Tibial artery (tissue), 4 donors: ENCODE measurements at regions not wholly inside any gene's neighbourhood (a gene's known extent, or its start where the extent isn't known, plus 50 kb on each side); places are given as distances from the start of the nearest gene placed in this dataset.
"Not testable (repeated sequence)": the region's sequence is repeated elsewhere in the genome, so short reads cannot be mapped to it uniquely, and the experiment has no call there.

Experiments
- DNase-seq, 2 donors: peaks; one replicate each; pipeline ENCODE4 v3.0.0-alpha.2; 2019
- H3K27ac ChIP-seq, 2 donors: fragments of 200-600 bp; sonication (generic) in 1 of 2; 1 replicate in 1 of 2; 2 replicates in 1 of 2; pipeline ENCODE4 v1.5.1; 2018 to 2019; ENCODE audit warnings: mild to moderate bottlenecking in 1 of 2
- H3K27me3 ChIP-seq, 2 donors: fragments of 200-600 bp; sonication (generic) in 1 of 2; one replicate each; pipeline versions ENCODE4 v1.5.1 to v1.6.0; 2016 to 2019
- H3K36me3 ChIP-seq, 3 donors: fragments of 200-600 bp; sonication (generic) in 2 of 3; one replicate each; pipeline ENCODE4 v1.5.1; 2016 to 2019; ENCODE audit warnings: mild to moderate bottlenecking in 2 of 3
- H3K4me1 ChIP-seq, 4 donors: fragments of 200-600 bp; sonication (generic) in 2 of 4; 1 replicate in 3 of 4; 2 replicates in 1 of 4; pipeline ENCODE4 v1.5.1; 2016 to 2019
- H3K4me3 ChIP-seq, 2 donors: fragments of 200-600 bp; sonication (generic) in 1 of 2; 1 replicate in 1 of 2; 2 replicates in 1 of 2; pipeline ENCODE4 v1.5.1; 2018 to 2019; ENCODE audit warnings: mild to moderate bottlenecking in 2 of 2
- H3K9me3 ChIP-seq, 3 donors: fragments of 200-600 bp; sonication (generic) in 1 of 3; one replicate each; pipeline ENCODE4 v1.5.1; 2016 to 2019
- intact Hi-C: fragments of 100-400 bp; cut with DNase I; formaldehyde crosslinking; loops from one replicate; pipeline ENCODE4 v1.15.0; 2023; ENCODE audit warnings: low total_unique reads
- TF ChIP-seq, protein P1 (sequence below), 2 experiments: fragments of 200-600 bp in 1 of 2; fragments of 450-650 bp in 1 of 2; IDR thresholded peaks; one replicate each; pipeline ENCODE4 v1.5.1; 2017 to 2019; ENCODE audit warnings: antibody characterized with exemption in 2 of 2, mild to moderate bottlenecking in 1 of 2, moderate library complexity in 1 of 2

DNA sequence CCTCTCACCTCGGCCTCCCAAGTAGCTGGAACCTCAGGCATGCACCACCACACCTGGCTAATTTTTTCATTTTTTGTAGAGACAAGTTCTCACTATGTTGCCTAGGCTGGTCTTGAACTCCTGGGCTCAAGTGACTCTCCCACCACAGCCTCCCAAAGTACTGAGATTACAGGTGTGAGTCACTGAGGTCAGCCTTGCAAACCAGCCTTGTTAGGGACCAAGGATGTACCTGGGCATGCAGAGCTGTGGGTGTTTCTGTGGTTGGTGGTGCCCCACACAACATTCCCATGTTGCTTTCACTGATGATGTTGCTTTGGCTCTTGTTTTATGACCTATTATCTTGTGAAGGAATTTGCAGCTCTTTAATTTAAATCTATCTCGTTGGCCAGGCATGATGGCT, 54.8 kb downstream of the OTUD1 start:
- Histone ChIP-seq H3K4me3 (no peak overlapping the region), H3K27me3 (no peaks in the 10 kb centered on the region), H3K27ac (no peak overlapping the region), H3K9me3 (no peaks in the 10 kb centered on the region), H3K4me1 (no peaks in the 10 kb centered on the region), H3K36me3 (no peaks in the 10 kb centered on the region)
- no peak for DNase-seq
- TF ChIP-seq, protein P1, sequence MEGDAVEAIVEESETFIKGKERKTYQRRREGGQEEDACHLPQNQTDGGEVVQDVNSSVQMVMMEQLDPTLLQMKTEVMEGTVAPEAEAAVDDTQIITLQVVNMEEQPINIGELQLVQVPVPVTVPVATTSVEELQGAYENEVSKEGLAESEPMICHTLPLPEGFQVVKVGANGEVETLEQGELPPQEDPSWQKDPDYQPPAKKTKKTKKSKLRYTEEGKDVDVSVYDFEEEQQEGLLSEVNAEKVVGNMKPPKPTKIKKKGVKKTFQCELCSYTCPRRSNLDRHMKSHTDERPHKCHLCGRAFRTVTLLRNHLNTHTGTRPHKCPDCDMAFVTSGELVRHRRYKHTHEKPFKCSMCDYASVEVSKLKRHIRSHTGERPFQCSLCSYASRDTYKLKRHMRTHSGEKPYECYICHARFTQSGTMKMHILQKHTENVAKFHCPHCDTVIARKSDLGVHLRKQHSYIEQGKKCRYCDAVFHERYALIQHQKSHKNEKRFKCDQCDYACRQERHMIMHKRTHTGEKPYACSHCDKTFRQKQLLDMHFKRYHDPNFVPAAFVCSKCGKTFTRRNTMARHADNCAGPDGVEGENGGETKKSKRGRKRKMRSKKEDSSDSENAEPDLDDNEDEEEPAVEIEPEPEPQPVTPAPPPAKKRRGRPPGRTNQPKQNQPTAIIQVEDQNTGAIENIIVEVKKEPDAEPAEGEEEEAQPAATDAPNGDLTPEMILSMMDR (IDR thresholded peaks at IDR 0.05) = no peak
- intact Hi-C loops = no loop called here

DNA sequence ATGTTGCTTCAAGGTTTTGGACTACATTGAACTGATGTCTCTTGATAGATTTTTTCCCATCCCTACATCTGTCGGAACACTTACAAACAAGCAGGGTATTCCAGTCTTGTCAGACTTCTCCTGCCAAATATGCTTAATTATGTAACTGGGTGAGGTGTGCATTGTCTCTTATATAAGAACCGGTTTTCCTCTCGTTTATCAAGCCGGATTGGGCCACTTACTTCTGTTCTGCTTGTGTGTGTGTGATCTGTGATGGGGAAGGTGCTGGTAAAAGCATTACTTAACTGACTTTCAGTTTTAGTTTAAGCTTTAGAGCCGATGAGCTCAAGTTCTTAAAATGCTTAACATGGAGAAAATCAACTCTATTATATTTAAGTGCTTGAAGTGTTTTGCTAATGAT, 57.9 kb downstream of the OTUD1 start:
- no peak for DNase-seq
- H3K4me3 ChIP-seq = no peak overlapping the region
- intact Hi-C loops = no loop called here

DNA sequence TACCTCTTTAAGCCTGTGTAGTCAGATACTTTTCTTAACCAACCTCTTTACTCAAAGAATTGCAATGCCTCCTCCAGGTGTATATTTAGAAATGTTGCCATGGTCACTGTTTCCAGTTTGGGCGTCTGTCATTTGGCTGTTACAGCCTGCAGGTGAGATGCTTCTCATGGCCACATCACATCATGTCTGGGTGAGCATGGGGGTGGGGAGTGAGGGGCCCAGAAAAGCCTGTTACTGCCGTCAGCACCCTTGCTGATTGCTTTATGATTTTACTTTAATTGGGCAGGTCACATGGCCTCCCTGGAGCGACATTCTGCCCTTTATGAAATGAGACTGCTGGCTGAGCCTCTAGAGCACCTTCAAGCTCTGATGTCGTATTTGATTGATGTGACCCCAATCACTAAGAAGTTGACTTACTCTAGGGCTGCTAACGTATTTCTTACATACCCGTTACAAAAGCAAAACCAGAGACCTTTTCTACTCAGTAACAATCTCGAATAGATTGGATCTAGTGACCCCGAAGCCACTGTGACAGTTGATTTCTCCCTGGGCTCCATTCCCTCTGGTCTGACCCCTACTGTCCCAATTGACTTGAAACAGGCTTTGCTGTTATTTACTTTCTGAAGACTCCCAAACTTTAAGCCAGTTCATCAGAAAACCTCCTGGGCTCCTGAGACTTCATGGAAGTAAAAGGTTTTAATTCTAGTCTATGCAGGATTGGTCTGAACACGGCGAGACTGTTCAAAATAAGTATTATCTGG, 60.7 kb downstream of the OTUD1 start:
- TF ChIP-seq, protein P1 (IDR thresholded peaks at IDR 0.05) = no peak
- Histone ChIP-seq H3K36me3 (no peaks in the 10 kb centered on the region), H3K4me3 (no peak overlapping the region), H3K4me1 (no peaks in the 10 kb centered on the region), H3K27me3 (no peaks in the 10 kb centered on the region), H3K27ac (no peak overlapping the region), H3K9me3 (no peaks in the 10 kb centered on the region)
- intact Hi-C loops = no loop called here
- no peak for DNase-seq

More for the DNA sequence above, 57.9 kb downstream of the OTUD1 start:
- Histone ChIP-seq H3K4me1 (no peaks in the 10 kb centered on the region), H3K27ac (no peak overlapping the region), H3K36me3 (no peaks in the 10 kb centered on the region), H3K9me3 (no peaks in the 10 kb centered on the region), H3K27me3 (no peaks in the 10 kb centered on the region)
- TF ChIP-seq, protein P1 (IDR thresholded peaks at IDR 0.05) = no peak

DNA sequence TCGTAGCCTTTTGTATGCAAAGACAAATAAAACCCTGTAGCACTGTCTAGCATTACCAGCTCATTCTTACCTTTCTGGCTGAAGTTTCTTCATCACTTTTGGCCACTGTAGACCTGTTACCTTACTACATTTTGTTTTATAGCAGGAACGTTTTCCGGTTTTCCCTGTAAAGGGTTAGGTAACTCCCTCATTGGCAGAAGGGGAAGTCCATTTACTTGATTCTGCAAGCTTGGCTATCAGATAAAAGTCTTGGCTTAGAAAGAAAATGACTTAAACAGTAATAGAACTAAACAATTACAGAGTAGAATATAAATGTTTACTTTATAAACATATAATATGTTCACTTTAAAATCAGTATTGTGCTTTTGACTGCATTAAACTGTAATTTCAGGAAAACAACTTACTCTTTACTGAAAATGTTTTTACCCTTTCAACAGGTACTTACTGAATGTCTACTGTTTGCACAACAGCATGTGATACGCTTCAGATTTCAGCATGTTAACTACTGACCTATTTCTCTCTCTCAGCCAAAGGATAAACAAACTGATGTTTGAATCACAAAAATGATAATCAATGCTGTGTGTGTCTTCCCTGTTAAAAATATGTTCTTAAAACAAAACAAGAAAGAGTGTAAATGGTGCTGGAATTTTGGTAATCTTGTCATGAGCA, 67.1 kb downstream of the OTUD1 start:
- H3K4me1 ChIP-seq = no peaks in the 10 kb centered on the region
- DNase-seq = no peak
- H3K27ac ChIP-seq = no peak overlapping the region
- no peaks in the 10 kb centered on the region for H3K9me3 ChIP-seq
- H3K27me3 ChIP-seq = no peaks in the 10 kb centered on the region
- intact Hi-C loops = no loop called here
- H3K4me3 ChIP-seq = no peak overlapping the region
- H3K36me3 ChIP-seq = no peaks in the 10 kb centered on the region
- TF ChIP-seq, protein P1 (IDR thresholded peaks at IDR 0.05) = no peak

DNA sequence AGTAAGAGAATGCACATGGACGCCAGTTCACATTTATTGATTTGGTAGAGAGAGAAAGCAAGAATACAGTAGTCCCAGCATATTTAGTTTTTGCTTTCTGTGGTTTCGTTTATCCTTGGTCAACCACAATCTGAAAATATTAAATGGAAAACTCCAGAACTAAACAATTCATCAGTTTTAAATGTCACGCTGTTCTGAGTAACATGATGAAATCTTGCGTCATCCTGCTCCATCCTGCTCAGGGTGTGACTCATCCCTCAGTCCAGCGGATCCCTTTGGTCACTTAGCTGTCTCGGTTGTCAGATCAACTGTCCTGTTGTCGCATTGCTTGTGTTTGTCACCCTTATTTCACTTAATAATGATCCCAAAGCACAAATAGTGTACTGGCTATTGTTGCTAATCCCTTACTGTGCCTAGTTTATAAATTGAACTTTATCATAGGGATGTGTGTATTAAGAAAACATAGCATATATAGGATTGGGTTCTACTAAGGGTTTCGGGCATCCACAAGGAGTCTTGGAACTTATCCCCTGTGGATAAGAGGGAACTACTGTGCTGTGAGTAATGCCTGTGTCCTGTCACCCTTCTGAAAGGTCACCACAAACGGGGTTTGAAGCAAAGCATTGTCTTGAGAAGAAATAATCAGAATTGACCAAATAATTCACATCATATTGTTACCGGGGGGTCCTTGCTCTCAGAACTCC, 73.6 kb downstream of the OTUD1 start:
- intact Hi-C loops = no loop called here
- no peak overlapping the region for H3K27ac ChIP-seq
- DNase-seq = no peak

DNA sequence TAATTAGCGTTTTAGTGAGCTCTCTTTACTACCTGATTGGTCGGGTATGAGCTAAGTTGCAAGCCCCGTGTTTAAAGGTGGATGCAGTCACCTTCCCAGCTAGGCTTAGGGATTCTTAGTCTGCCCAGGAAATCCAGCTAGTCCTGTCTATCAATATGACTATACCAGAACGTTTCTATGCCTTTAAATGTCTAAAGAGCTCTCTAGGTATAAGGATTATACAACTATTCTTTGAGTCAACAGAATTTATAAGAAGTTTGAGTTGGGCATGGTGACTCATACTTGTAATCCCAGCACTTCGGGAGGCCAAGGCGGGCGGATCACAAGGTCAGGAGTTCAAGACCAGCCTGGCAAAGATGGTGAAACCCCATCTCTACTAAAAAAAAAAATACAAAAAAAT, 74.7 kb downstream of the OTUD1 start:
- DNase-seq, H3K4me1 ChIP-seq, H3K4me3 ChIP-seq, H3K27ac ChIP-seq, intact Hi-C loops, H3K36me3 ChIP-seq, H3K27me3 ChIP-seq, H3K9me3 ChIP-seq: not testable (repeated sequence)

More for the DNA sequence above, 73.6 kb downstream of the OTUD1 start:
- Histone ChIP-seq H3K27me3 (no peaks in the 10 kb centered on the region), H3K4me3 (no peak overlapping the region), H3K36me3 (no peaks in the 10 kb centered on the region), H3K9me3 (peaks cover 0 to 4% (median 0%) of the 10 kb centered on the region in 3 donors), H3K4me1 (no peaks in the 10 kb centered on the region)
- TF ChIP-seq, protein P1 (IDR thresholded peaks at IDR 0.05) = no peak
